Right atrium auricular region (tissue), 2 donors: ENCODE measurements at regions not wholly inside any gene's neighbourhood (a gene's known extent, or its start where the extent isn't known, plus 50 kb on each side); places are given as distances from the start of the nearest gene placed in this dataset.
"Not testable (repeated sequence)": the region's sequence is repeated elsewhere in the genome, so short reads cannot be mapped to it uniquely, and the experiment has no call there.

Experiments
- DNase-seq: peaks from one replicate; pipeline ENCODE4 v3.0.0-alpha.2; 2019; ENCODE audit warnings: low spot score
- H3K27ac ChIP-seq, 2 donors: fragments of 200-600 bp; sonication (generic); 1 replicate in 1 of 2; 2 replicates in 1 of 2; pipeline ENCODE4 v1.5.1; 2016 to 2019
- H3K27me3 ChIP-seq, 2 donors: fragments of 200-600 bp; sonication (generic); one replicate each; pipeline versions ENCODE4 v1.5.1 to v1.6.0; 2017 to 2019
- H3K36me3 ChIP-seq: fragments of 200-600 bp; sonication (generic); one replicate; pipeline ENCODE4 v1.5.1; 2016
- H3K4me1 ChIP-seq, 2 donors: fragments of 200-600 bp; sonication (generic); one replicate each; pipeline versions ENCODE4 v1.5.1 to v1.6.0; 2017 to 2019
- H3K4me3 ChIP-seq, 2 donors: fragments of 200-600 bp; sonication (generic); 1 replicate in 1 of 2; 2 replicates in 1 of 2; pipeline ENCODE4 v1.5.1; 2017 to 2019; ENCODE audit warnings: mild to moderate bottlenecking in 1 of 2, moderate library complexity in 1 of 2
- H3K9me3 ChIP-seq, 2 donors: fragments of 200-600 bp; sonication (generic); one replicate each; pipeline ENCODE4 v1.5.1; 2019
- CTCF ChIP-seq, 2 donors: fragments of 200-600 bp; sonication (generic); IDR thresholded peaks; one replicate each; pipeline ENCODE4 v1.5.1; 2019; ENCODE audit warnings: antibody characterized with exemption in 2 of 2

DNA sequence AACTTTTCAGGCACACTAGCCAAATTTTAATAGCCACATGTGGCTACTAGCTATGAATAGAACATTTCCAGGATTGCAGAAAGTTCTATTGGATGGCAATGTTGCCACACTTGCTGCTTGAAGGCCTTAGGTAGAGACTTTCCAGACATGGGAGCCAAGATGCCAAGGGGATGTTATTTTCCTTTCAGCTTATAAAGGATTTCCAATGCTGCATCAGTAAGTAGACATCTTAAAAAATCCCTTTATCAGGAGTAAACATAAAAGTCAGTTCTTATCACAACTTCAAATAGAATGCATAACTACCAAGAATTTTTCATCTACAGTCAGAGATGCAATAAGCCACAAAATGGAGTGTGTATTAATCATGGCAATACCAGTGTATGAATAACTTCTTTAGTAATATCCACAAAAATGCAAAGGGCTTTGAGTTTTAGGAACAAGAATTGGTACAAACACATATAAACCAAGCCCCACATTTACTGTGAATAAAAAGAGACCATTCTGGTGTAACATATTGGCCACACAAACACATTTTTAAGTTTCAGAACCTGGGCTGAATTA, 457.1 kb upstream of the ADAMTS9 start:
- no peak for TF ChIP-seq CTCF (IDR thresholded peaks at IDR 0.05)
- no peak for DNase-seq

GRCh38 chr3:65142456-65142855, 454.7 kb upstream of the ADAMTS9 start:
- Histone ChIP-seq H3K4me1 (no peaks in the 10 kb centered on the region), H3K27ac (no peak overlapping the region), H3K4me3 (no peak overlapping the region), H3K36me3 (no peaks in the 10 kb centered on the region), H3K27me3 (no peaks in the 10 kb centered on the region), H3K9me3 (no peaks in the 10 kb centered on the region)
- no peak for TF ChIP-seq CTCF (IDR thresholded peaks at IDR 0.05)
- no peak for DNase-seq

More for the DNA sequence above, 457.1 kb upstream of the ADAMTS9 start:
- Histone ChIP-seq H3K27ac (no peak overlapping the region), H3K4me3 (no peak overlapping the region), H3K9me3 (no peaks in the 10 kb centered on the region), H3K36me3 (no peaks in the 10 kb centered on the region), H3K4me1 (no peaks in the 10 kb centered on the region), H3K27me3 (no peaks in the 10 kb centered on the region)

DNA sequence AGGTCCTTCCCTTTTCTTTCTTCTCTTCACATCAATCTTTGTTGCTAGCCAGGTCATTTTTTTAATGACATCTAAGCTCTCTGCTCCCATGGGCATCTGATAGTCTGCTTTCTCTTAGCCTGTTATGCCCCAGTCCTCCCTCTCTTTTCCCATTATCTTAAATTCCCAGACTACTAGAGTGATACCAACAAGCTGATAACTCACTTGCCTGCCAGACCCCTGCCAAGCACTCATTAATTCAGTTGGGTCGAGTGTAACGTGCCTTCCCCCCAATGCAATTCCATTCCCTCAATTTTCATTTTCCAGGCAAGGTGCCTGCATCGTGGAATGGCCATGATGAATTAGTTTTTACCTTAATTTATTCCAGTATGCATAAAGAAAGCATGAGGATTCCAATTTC, 450.8 kb upstream of the ADAMTS9 start:
- TF ChIP-seq CTCF (IDR thresholded peaks at IDR 0.05): no peak
- DNase-seq: no peak
- H3K4me1 ChIP-seq: peaks cover 0 to 4% of the 10 kb centered on the region in 2 donors
- H3K27me3 ChIP-seq: no peaks in the 10 kb centered on the region
- no peaks in the 10 kb centered on the region for H3K36me3 ChIP-seq
- H3K4me3 ChIP-seq: no peak overlapping the region
- H3K27ac ChIP-seq: no peak overlapping the region
- H3K9me3 ChIP-seq: no peaks in the 10 kb centered on the region

DNA sequence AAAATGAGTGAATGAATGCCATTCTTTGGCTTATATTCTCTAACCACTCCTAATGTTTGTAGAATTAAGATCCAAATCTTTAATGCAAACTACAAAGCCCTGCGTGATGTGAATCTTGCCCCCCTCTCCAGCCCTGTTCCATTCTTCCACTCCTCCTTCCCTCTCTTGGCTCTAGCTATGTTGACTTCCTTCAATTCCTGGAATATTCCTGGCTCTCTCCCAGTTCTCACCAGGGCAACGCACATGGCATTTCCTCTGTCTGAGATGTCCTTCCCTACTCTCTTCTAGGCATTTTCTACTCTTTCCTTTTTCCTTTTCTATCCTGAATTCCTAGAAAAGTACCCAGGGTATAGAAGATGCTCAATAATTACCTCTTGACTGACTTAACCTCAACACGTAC, 446.0 kb upstream of the ADAMTS9 start:
- H3K27ac ChIP-seq, H3K4me1 ChIP-seq, H3K9me3 ChIP-seq, H3K36me3 ChIP-seq, H3K4me3 ChIP-seq, H3K27me3 ChIP-seq, DNase-seq: not testable (repeated sequence)

- no peaks in the 10 kb centered on the region for H3K27me3 ChIP-seq
- no peak overlapping the region for H3K27ac ChIP-seq
- no peaks in the 10 kb centered on the region for H3K9me3 ChIP-seq
- H3K36me3 ChIP-seq: no peaks in the 10 kb centered on the region
- TF ChIP-seq CTCF (IDR thresholded peaks at IDR 0.05): no peak
- no peak for DNase-seq
- H3K4me3 ChIP-seq: no peak overlapping the region
- peaks cover 0 to 4% of the 10 kb centered on the region in 2 donors for H3K4me1 ChIP-seq
Measured at GRCh38 chr3:65130782-65131181, 443.0 kb upstream of the ADAMTS9 start.

DNA sequence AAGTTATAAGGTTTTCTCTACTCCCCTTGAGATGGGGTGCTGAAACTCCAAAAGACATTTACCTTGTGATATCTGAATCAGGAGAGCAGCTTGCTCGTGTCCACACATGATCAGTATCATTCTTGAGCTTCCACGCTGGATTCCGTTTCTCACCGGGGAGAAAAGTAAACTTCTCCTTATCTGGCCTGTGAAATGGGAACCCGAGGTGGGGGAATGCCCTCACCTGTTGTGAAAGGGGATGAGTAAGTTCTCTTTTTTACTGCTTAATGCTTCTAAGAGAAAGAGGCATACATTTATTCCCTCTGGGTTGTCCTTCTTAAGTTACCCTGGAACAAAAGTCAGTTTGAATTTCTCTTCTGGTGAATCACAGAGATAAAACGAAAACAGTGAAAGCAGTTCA, 440.5 kb upstream of the ADAMTS9 start:
- TF ChIP-seq CTCF (IDR thresholded peaks at IDR 0.05): no peak
- no peak overlapping the region for H3K4me3 ChIP-seq
- no peak for DNase-seq
- no peaks in the 10 kb centered on the region for H3K27me3 ChIP-seq
- no peaks in the 10 kb centered on the region for H3K4me1 ChIP-seq
- H3K27ac ChIP-seq: no peak overlapping the region
- H3K36me3 ChIP-seq: no peaks in the 10 kb centered on the region
- H3K9me3 ChIP-seq: no peaks in the 10 kb centered on the region
